NCI-H1105 treated with DMSO at 0.1 percent for 48 hours (cell line): ENCODE measurements at regions not wholly inside any gene's neighbourhood (a gene's known extent, or its start where the extent isn't known, plus 50 kb on each side); places are given as distances from the start of the nearest gene placed in this dataset.
"Not testable (repeated sequence)": the region's sequence is repeated elsewhere in the genome, so short reads cannot be mapped to it uniquely, and the experiment has no call there.

Experiments used
- DNase-seq: peaks from one replicate; lab custom pipeline; 2025; lab: John Stamatoyannopoulos, UW

DNA sequence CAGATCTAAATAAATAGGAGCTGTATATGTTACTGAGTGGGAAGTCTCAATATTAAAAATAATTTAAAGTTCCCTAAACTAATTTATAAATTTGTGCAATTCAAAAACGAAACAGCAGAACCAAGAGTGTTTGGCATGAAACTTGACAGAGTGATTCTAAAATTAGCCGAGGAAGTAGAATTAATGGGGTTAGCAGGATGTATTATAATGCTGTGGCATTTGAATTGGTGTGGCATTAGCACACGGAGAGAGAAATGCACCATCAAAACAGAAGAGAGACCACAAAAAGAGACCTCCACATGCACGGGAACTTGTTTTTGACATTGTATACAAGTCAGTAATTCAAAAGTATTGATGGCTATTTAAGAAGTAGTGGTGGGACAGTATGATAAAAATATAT, 366.0 kb upstream of the RGS6 start:
- no peak for DNase-seq

- not testable (repeated sequence) for DNase-seq
These were observed 364.6 kb upstream of the RGS6 start for GRCh38 chr14:71567499-71568133.

DNA sequence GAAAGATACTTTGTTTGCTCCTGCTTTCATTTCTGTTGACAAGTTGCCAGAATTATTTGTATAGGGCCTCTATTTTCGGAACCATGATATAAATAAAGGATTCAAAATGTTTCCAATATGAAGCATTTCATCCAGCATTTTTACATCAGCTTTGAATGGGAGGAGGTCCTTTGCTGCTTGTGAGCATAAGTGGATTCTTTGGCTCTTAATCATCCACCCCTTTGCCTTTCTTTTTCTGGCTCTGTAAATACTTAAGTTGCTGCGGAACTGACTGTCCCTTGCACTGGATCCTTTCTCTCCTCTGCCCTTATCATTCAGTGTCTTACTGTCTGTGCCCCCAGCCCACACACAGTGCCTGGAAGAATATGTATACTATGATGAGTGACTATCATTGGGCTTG, 357.3 kb upstream of the RGS6 start:
- DNase-seq, result no peak

- no peak for DNase-seq
These were observed 355.8 kb upstream of the RGS6 start for GRCh38 chr14:71576472-71576871.

DNA sequence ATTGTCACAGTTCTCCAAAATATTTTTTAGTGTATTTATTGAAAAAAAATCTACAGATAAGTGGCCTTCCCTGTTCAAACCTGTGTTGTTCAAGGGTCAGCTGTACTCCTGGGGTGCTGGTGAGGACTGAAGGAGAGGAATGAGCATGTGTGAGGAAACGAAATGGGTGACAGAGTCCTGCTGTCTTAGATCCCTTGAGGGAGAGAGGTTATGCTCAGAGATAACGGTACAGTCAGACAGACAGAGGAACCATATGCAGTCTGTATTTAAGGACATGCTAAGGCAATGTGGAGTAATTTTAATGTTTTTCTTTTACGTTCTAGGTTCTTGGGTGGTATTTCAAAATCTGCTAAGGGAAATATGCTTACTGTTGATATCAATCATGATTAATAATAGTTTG, 352.9 kb upstream of the RGS6 start:
- no peak for DNase-seq

DNA sequence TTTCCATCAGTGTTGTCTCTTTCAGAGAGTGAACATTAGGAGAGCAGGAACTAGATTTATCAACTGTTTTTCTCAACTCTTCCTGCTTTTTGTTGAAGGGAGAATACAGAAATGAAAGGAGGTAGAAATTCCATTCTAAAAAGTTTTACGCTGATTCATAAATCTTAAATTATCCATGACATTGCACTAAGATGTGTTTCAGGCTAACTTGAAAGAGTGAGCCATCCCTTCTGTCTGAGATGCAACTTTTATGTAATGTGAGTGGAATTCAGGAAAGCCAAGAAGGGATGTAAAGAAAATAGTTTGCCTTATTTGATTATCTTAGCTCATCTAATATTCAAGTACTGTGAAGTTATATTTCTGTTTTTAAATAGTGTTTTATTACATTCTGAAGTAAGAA, 349.5 kb upstream of the RGS6 start:
- DNase-seq, result no peak

- no peak for DNase-seq
These were observed 349.0 kb upstream of the RGS6 start for GRCh38 chr14:71583194-71583593.

DNA sequence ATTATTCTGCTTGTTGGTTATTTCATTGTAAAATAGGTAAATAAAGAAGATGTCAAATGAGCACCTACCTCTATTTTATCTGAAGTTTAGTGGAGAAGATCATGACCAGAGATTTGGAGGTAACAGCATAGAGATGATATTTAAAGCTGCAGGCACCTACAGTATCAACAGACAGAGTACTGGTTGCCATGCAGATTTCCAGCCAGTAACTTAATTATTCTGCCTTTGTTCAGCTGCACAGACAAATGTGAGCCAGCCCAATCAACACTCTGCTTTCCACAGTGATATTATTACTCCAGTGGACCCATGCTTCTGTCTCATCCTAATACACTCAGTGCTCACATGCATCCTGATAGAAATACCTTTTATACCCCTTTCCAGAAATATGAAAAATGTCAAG, 348.5 kb upstream of the RGS6 start:
- DNase-seq, result no peak

DNA sequence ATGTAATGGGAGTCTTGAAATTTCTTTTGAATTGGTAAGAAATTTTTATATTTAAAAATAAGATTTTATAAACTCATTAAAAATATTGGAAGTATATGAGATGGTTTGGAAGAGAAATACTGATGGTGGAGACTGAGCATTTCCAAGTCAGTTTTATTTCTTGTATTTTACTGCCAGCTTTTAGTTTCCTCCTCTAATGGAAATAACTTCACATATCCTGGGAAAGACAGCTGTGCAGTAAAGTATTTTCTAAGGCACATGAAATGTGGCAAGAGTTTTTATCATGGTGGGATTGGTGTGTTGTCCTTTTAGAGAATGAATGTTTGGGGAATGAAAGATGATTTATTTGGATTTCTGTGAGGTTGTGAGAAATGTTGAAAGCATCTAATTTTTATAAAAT, 346.9 kb upstream of the RGS6 start:
- no peak for DNase-seq

GRCh38 chr14:71586131-71586897, 345.9 kb upstream of the RGS6 start:
- DNase-seq, result peak; percentile 56

DNA sequence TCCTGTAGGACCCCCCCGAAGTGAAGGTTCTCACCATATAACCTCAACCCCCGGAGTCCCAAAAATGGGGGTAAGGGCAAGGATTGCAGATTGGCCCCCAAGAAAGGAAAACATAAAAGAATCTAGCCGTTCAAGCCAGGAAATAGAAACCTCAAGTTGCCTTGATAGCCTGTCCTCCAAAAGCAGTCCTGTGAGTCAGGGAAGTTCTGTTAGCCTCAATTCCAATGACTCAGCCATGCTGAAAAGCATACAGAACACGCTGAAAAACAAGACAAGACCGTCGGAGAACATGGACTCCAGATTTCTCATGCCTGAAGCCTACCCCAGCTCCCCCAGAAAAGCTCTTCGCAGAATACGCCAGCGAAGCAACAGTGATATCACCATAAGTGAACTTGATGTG, 344.2 kb upstream of the RGS6 start:
- no peak for DNase-seq

DNA sequence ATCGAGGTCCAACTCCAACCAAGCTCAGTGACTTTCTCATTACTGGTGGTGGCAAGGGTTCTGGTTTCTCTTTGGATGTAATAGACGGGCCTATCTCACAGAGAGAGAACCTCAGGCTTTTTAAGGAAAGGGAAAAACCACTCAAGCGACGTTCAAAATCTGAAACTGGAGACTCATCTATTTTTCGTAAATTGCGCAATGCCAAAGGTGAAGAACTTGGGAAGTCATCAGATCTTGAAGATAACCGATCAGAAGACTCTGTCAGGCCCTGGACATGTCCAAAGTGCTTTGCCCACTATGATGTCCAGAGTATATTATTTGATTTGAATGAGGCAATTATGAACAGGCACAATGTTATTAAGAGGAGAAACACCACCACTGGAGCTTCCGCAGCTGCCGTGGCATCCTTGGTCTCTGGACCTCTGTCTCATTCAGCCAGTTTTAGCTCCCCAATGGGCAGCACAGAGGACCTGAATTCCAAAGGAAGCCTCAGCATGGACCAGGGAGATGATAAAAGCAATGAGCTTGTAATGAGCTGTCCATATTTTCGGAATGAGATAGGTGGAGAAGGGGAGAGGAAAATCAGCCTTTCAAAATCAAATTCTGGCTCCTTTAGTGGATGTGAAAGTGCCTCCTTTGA, 343.5 kb upstream of the RGS6 start:
- no peak for DNase-seq

DNA sequence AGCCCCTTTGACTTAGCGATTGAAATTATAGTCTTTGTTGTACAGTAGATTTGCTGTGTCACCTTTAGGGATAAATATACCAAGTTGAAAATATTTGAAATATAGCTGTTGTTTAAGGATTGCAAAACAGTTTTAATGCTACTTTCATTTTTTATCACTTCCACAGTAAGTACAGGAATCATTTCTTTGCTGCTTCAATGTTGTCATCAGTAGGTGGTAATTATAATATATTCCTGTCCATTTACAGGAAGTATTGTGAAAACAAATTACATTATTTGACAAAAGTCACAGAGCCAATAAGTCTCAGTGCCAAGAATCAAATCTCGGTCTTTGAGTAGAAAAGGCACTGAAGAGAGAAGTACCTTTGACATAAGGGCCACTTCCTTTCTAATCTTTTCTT, 342.6 kb upstream of the RGS6 start:
- no peak for DNase-seq

- no peak for DNase-seq
These were observed 342.1 kb upstream of the RGS6 start for GRCh38 chr14:71590131-71590530.

GRCh38 chr14:71591231-71591630, 341.0 kb upstream of the RGS6 start:
- no peak for DNase-seq

GRCh38 chr14:71591929-71592328, 340.3 kb upstream of the RGS6 start:
- DNase-seq, result no peak

GRCh38 chr14:71592361-71592760, 339.9 kb upstream of the RGS6 start:
- no peak for DNase-seq

GRCh38 chr14:71593966-71594365, 338.3 kb upstream of the RGS6 start:
- DNase-seq, result no peak

DNA sequence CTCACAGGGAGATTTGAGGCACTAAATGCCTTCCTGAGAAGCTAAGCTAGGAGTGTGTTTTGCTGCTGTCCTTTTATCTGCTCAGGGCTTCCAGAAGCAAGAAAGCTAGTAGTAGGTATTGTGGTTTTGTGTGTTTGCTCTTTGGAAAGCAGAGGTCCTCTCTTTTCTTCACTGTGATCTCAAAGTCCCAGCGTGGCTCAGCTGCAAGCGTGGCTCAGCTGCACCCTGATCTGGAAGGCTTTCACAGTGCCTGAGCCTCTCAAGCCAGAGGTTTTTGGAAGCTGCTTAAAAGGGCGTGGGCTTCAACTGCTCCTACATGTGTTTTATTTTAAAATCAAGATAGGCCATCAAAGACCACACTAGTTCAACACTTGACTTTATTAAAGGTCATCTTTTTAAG, 337.4 kb upstream of the RGS6 start:
- DNase-seq, result no peak

DNA sequence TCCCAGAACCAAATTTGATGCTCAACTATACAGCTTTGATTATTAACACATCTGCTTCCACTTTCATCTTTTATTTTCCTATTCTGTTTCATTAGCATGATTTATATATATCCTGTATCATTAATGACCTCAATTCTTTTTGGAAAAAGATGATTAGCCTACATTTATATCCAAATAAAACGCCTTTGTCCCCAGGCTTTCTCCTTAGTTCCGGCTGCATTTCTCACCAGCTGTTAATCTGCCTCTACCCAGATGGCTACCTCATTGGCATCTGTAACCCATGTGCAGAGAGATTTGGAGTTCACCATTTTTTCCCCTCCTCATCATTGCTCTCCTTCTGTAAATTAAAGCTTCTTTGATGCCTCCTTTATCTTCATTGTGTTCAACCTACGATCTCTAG, 336.8 kb upstream of the RGS6 start:
- DNase-seq, result no peak

GRCh38 chr14:71597287-71597920, 334.8 kb upstream of the RGS6 start:
- DNase-seq, result no peak

DNA sequence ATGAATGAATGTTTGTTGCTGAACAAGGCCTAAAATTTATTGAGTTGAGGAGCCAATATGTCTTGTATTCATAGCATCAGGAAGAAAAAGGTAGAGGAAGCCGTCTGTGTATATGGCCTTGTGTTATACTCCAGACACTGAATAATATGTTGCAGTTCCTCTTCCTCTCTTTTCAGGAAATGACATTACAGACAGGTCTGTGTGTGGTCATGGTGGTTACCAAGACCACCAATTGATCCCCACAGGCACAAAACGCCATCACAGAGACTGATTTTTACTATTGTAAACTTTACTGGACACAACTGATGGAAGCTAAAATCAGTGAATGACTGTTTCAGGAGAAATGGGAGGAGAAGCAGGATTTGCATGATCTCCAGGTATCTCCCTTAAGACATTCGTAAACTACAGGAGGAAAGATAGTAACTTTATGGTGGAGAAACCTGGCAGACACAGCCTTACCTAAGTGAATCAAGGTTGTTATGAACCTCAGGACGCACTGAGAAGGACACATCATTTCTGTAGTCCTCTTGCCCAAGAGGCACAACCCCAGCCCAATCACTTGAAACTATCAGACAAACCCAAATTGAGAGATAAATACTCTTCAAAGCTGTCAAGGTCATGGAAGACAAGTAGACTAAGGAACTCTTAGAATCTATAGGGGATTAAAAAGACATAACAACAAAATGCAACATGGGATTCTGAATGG, 334.1 kb upstream of the RGS6 start:
- DNase-seq, result no peak
